Activated CD4-positive, CD25-positive, alpha-beta regulatory T cell (primary cell): ENCODE measurements at regions not wholly inside any gene's neighbourhood (a gene's known extent, or its start where the extent isn't known, plus 50 kb on each side); places are given as distances from the start of the nearest gene placed in this dataset.

ENCODE experiments used
- DNase-seq, 4 experiments: peaks; one replicate each; lab custom pipeline; 2025; lab: John Stamatoyannopoulos, UW

DNA sequence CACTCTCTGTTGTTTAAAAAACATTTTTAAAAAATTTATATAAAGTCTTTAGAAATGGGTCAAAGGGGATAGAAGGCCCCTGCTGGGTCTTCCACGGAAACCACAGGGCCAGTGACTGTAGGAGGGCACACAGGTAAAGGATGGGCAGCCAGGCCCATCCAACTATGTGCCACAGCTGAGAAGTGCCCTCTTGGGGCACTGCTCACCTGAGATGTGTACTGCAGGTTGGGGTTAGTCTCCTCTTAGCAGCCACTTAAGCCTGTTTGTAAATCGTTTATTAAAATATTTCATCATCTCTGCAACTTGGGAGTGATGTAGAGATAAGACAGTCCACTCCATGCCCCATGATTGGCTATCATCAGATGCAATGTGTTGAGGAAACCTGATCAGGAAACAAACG is 222.4 kb downstream of the DIRAS2 start:
- DNase-seq = no peak

DNA sequence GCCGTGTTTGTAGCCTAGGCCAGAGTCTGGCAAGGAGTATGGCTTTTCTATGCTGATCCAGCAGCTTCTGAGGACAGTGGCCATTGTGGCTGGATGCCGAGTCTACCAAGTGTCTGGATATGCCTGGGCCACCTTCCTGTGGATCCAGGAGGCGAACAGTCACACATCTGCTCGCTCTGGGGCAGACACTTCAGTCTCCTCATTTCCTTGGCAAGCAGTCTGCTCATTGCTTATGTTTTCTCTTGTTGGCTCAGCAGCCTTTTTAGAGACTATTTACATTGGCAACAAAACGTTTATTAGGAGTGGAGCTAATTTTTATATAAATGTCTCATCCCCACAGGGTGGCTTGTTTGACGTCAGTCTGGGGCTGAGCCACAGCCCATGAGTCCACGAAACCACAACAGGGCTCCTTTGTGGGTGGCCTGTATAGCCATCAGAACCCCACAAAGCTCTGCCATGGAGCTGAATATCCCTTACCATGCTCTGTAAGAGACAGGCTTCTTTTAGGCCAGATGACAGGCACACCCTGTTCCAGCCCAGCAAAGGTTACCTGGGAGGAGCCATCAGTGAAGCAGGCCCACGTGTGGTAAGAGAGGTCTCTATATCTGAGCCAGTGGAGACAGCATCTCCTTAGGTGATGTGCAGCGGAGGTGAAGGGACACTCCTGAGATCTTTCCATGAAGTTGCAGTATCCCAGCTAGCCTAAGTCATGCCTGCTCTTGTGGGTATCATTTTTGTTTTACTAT is 221.7 kb downstream of the DIRAS2 start:
- no peak for DNase-seq

DNA sequence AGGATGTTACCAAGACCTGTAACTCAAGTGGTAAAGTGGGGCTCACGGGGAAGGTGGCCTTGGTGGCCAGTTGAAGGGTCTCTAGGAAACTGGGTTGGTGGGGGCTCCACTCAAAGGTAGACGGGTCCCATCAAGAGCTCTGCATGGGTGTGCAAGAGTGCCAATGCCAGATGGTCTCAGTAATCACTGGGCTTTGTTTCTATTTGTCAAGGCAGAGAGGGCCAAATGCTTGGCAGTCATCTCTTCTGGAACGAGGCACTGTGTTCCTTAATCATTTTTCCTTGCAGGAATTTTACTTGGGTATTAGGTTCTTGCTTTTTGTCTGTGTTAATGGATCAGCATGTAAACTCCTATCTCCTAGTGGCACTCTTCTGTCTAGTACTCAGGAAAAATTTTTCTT is 220.8 kb downstream of the DIRAS2 start:
- DNase-seq = no peak

DNA sequence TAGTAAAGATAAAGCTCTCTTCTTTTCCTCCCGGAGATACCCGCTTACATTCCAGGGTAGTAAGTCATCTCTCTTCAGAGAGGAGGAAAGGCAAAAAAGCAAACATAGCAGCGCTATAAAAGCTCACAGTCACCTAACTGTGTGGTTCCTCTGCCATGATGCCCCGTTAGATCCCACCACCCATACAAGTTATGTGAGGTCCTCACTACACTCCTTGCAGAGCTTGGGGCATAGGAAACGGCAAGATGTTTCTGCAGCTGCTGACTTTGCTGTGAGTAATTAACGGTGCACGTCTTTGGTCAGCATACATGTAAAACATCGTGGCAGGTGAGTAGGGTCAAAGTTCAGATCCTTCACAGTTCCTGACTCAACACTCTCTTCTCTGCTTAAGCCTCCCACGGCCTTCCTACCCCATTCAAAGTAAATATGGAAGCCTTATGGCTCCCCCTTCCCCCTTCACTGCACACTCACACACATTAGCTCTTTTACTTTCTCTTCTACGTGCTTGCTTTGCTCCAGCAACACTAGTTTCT is 218.9 kb downstream of the DIRAS2 start:
- no peak for DNase-seq

GRCh38 chr9:90428517-90428916 is 214.1 kb downstream of the DIRAS2 start:
- DNase-seq = no peak

GRCh38 chr9:90432951-90433350 is 209.7 kb downstream of the DIRAS2 start:
- DNase-seq = no peak

DNA sequence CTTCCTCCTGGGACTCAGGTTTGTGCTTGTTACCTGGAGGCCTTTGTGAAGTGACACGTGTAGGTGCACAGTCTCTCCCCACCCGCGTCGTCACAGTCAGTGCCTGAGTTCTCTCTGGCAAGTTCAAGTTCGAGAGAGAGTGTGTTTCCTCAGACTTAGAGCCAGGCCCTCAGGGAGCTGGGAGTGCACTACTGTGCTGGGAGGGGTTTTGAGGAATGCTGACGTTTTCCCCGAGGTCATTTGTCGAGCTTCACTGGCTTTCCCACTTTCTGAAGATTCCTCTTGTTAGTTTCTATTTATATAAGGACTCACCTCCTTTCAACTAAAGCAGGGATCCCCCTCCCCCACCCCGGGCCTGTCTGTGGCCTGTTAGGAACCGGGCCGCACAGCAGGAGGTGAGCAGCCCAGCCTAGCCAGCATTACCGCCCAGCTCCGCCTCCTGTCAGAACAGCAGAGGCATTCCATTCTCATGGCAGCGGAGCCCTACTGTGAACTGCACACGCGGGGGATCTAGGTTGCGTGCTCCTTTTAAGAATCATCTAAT is 209.2 kb downstream of the DIRAS2 start:
- no peak for DNase-seq

GRCh38 chr9:90441814-90442213 is 200.8 kb downstream of the DIRAS2 start:
- DNase-seq = no peak

GRCh38 chr9:90442723-90443122 is 199.9 kb downstream of the DIRAS2 start:
- DNase-seq = no peak

DNA sequence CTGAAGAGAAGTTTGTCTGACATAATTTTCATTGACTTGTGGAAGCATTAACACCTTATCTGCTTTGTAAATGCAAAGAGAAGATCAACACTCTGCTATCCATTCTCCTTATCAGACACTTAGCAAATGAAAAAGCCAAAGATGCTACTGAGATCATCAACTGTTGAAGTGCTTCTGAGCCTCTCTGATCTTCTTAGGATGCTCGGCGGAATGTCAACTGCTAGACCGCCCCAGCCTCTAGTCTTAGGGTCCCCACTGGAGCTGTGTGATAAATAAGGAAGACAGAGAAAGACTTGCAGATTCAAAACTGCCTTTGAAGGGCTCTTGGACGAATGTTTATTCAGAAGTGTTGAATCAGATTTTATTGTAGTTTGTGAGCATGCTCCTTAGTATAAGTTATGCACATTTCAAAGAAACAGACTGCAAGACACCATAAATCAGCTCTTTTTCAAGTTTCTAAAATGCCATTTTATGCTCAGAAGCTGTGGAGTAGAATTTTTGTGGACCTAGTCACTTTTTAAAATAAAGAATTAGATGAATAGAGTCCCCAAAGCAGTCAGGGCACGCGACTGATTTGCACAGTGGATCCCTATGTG is 197.9 kb downstream of the DIRAS2 start:
- no peak for DNase-seq

- DNase-seq = no peak
Measured at GRCh38 chr9:90445391-90445790, 197.2 kb downstream of the DIRAS2 start.

DNA sequence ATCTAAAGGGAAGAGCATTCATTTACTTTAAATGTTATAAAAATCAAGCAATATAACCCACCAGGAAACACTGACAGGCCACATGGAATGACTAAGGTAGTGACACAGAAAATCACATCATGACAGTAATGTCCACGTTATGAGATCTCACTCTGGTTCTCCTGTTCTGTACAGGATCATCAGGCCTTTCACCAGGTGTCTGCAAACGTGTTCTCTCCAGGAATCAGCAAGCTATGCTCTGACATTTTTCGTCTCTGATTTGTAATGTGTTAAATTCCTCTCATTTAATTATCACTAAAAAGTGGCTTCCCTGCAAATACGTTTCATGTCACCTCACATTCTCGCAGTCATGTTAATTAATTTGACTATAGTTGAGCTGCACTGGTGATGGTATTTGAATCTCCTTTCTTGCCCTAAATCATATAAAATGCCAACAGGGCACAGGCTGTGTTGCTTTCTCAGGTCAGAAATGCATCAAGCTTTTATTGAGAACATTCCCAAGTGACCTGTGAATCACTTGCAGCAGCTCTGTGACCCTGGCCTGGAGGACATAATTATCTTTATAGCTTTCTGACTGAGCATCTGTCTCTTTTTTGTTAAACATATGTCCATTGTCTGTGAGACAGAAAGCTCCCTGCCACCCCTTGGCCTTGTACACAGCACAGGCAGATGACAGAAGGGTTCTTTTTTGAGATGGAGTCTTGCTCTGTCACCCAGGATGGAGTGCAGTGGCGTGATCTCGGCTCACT is 196.2 kb downstream of the DIRAS2 start:
- DNase-seq = no peak

DNA sequence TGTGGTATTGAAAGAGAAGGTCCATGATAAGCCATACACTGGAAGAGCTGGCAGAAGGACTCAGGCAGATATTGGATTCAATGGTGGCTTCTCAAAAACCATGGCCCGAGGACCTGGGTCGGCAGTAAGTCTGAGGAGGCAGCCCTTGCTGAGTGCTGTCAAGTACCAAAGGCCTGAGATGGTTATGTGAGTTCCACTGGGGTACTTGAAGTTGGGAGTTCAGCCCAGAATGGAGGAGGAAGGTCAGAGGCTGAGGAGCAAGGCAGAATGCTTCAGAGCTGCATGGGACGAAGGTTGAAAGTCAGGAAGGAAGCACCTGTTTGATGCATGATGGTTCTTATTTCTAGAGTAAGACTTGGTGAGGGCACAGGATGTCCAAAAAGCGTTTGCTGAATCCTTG is 194.9 kb downstream of the DIRAS2 start:
- DNase-seq = no peak

DNA sequence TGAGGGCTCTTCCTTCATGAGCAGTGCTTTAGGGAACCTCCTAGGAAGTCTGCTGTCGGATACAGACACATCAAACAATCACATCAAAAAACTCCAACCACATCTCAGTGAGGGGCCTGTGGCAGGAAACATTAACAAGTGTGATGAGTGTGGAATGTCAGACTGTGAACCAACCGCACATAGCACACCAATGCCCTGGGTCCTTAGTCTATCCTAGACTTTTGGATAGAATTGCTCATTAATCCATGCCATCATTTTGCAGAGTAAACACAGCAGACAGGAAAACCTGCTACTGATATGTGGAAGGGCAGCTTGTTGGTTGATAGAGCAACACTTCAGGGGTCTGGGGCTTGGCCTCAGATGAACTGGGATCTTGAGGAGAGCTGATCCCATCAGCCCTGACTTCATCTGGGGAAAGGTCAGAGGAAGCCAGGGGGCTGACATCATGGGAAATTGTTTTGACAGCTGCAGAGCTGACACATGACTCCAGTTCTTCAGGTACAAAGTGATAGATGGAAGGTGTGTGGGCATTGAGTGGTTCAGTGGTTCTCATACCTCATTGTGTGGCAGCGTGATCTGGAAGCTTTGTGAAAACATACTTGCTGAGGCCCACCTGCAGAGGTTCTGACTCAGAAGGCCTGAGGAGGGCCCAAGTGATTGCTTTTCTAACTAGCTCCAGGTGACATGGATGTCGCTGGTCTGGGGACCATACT is 193.3 kb downstream of the DIRAS2 start:
- no peak for DNase-seq

DNA sequence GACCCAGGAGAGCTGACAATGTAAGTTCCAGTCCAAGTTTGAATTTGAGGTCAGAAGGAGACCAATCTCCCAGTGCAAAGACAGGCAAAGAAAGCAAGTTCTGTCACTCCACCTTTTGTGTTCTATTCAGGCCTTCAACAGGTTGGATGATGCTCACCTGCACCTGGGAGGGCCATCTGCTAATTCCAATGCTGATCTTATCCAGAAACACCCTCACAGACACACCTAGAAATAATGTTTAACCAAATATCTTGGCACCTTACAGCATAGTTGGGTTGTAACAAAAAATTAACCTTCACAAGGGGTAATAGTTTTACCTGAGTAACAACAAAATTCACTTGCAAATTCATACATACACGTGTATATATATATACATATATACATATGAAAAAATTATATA is 190.8 kb downstream of the DIRAS2 start:
- no peak for DNase-seq

DNA sequence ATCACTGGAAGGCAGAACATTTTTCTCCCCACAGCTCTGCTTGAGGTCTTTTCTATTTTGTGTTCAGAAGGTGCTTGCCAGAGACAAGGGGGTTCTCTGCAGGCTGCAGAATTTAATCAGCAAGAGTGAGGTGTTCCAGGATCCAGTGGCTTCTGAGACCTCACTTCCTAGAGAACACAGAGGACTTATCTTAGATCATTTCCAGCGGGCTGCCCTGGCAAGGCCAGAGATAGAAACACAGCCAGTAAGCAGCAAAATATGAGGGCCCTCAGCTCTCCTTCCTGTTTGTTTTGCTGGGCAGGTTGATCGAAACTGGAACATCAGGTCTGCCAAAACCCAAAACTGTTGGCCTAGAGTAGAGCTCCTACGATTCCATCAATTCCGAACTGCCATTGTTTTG is 187.3 kb downstream of the DIRAS2 start:
- no peak for DNase-seq

DNA sequence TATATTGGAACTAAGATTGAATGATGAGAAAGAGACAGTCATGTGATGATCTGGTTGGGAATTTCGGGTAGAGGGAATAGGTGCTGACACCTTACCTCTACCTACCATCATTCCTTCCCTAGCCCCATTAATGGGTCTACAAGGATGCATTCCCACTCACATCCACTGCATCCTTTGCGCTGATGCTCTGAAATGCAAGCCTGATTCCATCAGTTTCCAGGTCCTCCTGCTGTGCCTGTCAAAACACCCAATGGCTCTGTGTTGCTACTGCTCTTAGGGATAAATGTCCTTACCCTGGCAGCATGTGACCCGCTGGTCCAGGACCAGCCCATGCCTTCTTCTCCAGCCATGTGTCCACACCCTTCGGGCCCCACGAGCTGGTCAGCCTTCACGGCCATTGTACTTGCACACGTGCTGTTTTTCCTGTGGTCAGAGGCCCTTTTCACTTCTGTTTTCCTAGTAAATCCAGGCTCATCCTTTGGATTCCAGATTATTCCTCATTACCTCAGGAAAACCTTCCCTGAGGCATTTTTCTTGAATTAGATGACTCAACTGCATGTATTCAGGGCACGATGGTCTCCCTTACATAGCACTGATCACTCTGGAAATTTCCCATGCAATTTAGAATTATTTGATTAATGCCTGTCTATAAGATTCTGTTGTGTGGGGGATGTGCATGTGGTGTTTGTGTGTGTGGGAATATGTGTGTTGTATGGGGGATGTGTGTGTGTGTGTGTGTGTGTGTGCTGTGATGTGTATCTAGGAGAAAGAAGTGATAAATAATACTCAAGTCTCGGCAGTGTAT is 185.0 kb downstream of the DIRAS2 start:
- no peak for DNase-seq

- DNase-seq = no peak
Measured at GRCh38 chr9:90458485-90458884, 184.1 kb downstream of the DIRAS2 start.

- DNase-seq = no peak
Measured at GRCh38 chr9:90459321-90459720, 183.3 kb downstream of the DIRAS2 start.

- DNase-seq = no peak
Measured at GRCh38 chr9:90460220-90460619, 182.4 kb downstream of the DIRAS2 start.

DNA sequence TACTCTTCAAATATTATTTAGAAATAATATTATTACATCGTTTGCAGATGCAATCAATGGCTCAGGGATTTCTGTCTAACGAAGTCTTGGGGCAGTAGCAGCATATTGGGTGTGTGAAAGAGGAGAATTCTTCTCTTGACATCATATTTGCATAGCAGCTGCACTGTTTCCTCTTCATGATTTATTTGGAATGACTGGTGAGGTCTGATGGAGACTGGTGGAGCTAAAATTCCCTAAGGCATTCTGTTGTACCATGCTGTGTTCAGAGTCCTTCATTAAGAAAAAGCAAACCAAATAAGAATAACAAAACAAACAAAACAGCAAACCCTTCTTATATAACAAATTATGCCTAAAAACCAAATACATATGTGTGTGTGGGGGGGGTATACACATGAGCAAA is 177.6 kb downstream of the DIRAS2 start:
- no peak for DNase-seq
